Psoas muscle (tissue), 7 donors: ENCODE measurements at regions not wholly inside any gene's neighbourhood (a gene's known extent, or its start where the extent isn't known, plus 50 kb on each side); places are given as distances from the start of the nearest gene placed in this dataset.

Experiments
- ATAC-seq, 4 donors: fragments of 200-7000 bp; cut with Tn5 transposase; one replicate each; pipeline ENCODE4 v1.9.1; 2020; ENCODE audit warnings: moderate library complexity in 3 of 4, mild to moderate bottlenecking in 2 of 4
- DNase-seq, 2 donors: peaks; one replicate each; pipeline ENCODE4 v3.0.0-alpha.2; 2020
- H3K27ac ChIP-seq: fragments of 200-600 bp; one replicate; pipeline ENCODE4 v1.8.0; 2022
- H3K27me3 ChIP-seq, 3 donors: fragments of 200-600 bp in 1 of 3; one replicate each; pipeline versions ENCODE4 v1.6.1 to v1.8.0; 2013 to 2022; ENCODE audit warnings: low read length in 2 of 3, mild to moderate bottlenecking in 2 of 3, moderate library complexity in 1 of 3; ENCODE audit not compliant: insufficient read depth in 3 of 3
- H3K36me3 ChIP-seq, 2 donors: fragments of 200-600 bp in 1 of 2; one replicate each; pipeline versions ENCODE4 v1.6.1 to v1.8.0; 2013 to 2022; ENCODE audit warnings: low read depth in 1 of 2, mild to moderate bottlenecking in 1 of 2, moderate library complexity in 1 of 2; ENCODE audit not compliant: insufficient read depth in 1 of 2
- H3K4me1 ChIP-seq: fragments of 200-600 bp; one replicate; pipeline ENCODE4 v1.8.0; 2022
- H3K4me3 ChIP-seq: fragments of 200-600 bp; one replicate; pipeline ENCODE4 v1.8.0; 2022; ENCODE audit warnings: mild to moderate bottlenecking
- H3K9me3 ChIP-seq: fragments of 200-600 bp; one replicate; pipeline ENCODE4 v1.8.0; 2022
- CTCF ChIP-seq: fragments of 200-600 bp; IDR thresholded peaks from one replicate; pipeline ENCODE4 v1.8.0; 2022; ENCODE audit warnings: antibody characterized with exemption
- WGBS, 3 donors: extraction: QIAGEN DNeasy Blood & Tissue Kit; methylation state at CpG; one replicate each; pipeline versions ENCODE4 v1.1.6 to v1.1.7; 2013; 5-methylcytosine and 5-hydroxymethylcytosine counted together
- intact Hi-C, 2 donors: fragments of 100-400 bp; cut with DNase I; formaldehyde crosslinking; loops; one replicate each; pipeline versions ENCODE4 v1.11.0 to v1.14.2; 2022
- donor health status: healthy with polysubstance abuse.
- donor health status: DM: no; HTN: no; CAD: no; lungs with moderate emphysema.
- donor health status: Bipolar disorder and iron deficiency.
- donor health status: healthy.
- donor health status: DM: yes; HTN: yes; CAD: no.
- donor health status: DM: no; HTN: no; CAD: no.
- donor health status: DM: yes; HTN: yes; CAD: no.

- DNase-seq (no peak), ATAC-seq (no peak)
- WGBS, 3 donors: 79 to 84% (median 79%) methylated on average over 3 of the region's 3 CpGs
- intact Hi-C loops: no loop called here
- TF ChIP-seq CTCF: no peak
- no peak overlapping the region for H3K4me3 ChIP-seq
- no peaks in the 10 kb centered on the region for H3K9me3 ChIP-seq
- H3K4me1 ChIP-seq: no peaks in the 10 kb centered on the region
- no peaks in the 10 kb centered on the region for H3K36me3 ChIP-seq
- no peaks in the 10 kb centered on the region for H3K27me3 ChIP-seq
- H3K27ac ChIP-seq: no peak overlapping the region
Observed at GRCh38 chr1:238673561-238673960, 712.8 kb upstream of the CHRM3 start.

GRCh38 chr1:238672806-238673205 lies 713.6 kb upstream of the CHRM3 start:
- no peaks in the 10 kb centered on the region for H3K27me3 ChIP-seq
- 84 to 87% (median 85%) methylated on average over 3 of the region's 3 CpGs for whole genome bisulfite sequencing, 3 donors
- DNase-seq (no peak), ATAC-seq (no peak)
- H3K4me3 ChIP-seq: no peak overlapping the region
- no peak overlapping the region for H3K27ac ChIP-seq
- intact Hi-C loops: no loop called here
- H3K36me3 ChIP-seq: no peaks in the 10 kb centered on the region
- no peaks in the 10 kb centered on the region for H3K9me3 ChIP-seq
- TF ChIP-seq CTCF: no peak
- no peaks in the 10 kb centered on the region for H3K4me1 ChIP-seq

GRCh38 chr1:238672262-238672661 lies 714.1 kb upstream of the CHRM3 start:
- no peak for TF ChIP-seq CTCF
- no peaks in the 10 kb centered on the region for H3K4me1 ChIP-seq
- H3K9me3 ChIP-seq: no peaks in the 10 kb centered on the region
- DNase-seq (no peak), ATAC-seq (no peak)
- H3K4me3 ChIP-seq: no peak overlapping the region
- intact Hi-C loops: no loop called here
- no peaks in the 10 kb centered on the region for H3K36me3 ChIP-seq
- H3K27ac ChIP-seq: no peak overlapping the region
- 12 to 33% (median 21%) methylated on average over 4 of the region's 4 CpGs for WGBS, 3 donors
- H3K27me3 ChIP-seq: no peaks in the 10 kb centered on the region

GRCh38 chr1:238664139-238664538 lies 722.2 kb upstream of the CHRM3 start:
- intact Hi-C loops: no loop called here
- no peak for ATAC-seq
- DNase-seq: no peak
- TF ChIP-seq CTCF: no peak
- H3K4me1 ChIP-seq: no peaks in the 10 kb centered on the region
- WGBS, 3 donors: 46 to 55% (median 46%) methylated on average over 2 of the region's 2 CpGs
- H3K36me3 ChIP-seq: no peaks in the 10 kb centered on the region
- no peaks in the 10 kb centered on the region for H3K27me3 ChIP-seq
- no peak overlapping the region for H3K4me3 ChIP-seq
- H3K9me3 ChIP-seq: no peaks in the 10 kb centered on the region
- no peak overlapping the region for H3K27ac ChIP-seq

GRCh38 chr1:238660849-238661248 lies 725.5 kb upstream of the CHRM3 start:
- no peak overlapping the region for H3K27ac ChIP-seq
- no peaks in the 10 kb centered on the region for H3K27me3 ChIP-seq
- 50 to 63% (median 51%) methylated on average over 1 of the region's 1 CpG for WGBS, 3 donors
- H3K4me3 ChIP-seq: no peak overlapping the region
- H3K4me1 ChIP-seq: no peaks in the 10 kb centered on the region
- ATAC-seq (no peak), DNase-seq (no peak)
- no peaks in the 10 kb centered on the region for H3K9me3 ChIP-seq
- intact Hi-C loops: no loop called here
- H3K36me3 ChIP-seq: no peaks in the 10 kb centered on the region
- no peak for TF ChIP-seq CTCF
